ENCODE measurements at regions not wholly inside any gene's neighbourhood (a gene's known extent, or its start where the extent isn't known, plus 50 kb on each side); places are given as distances from the start of the nearest gene placed in this dataset.

DNA sequence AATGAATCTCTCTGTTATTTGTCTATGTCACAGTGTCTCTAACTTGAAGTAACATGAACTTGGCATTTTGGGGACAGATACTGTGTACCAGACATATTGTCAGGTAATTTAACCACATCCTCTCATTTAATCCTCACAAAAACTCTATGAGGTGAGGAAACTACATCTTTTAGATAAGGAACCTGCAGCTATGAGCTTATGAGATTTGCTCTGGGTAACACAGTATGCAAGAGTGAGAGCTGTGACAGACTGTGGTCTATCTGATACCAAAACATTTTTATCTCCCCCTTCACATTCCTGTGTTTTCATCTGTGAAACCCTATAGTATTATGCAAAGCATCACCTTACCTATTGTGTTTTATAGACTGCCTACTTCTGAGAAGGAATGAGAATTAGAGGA is 58.4 kb upstream of the HS3ST1 start:
- DNase-seq (ENCODE audit: low read depth) = no peak

DNA sequence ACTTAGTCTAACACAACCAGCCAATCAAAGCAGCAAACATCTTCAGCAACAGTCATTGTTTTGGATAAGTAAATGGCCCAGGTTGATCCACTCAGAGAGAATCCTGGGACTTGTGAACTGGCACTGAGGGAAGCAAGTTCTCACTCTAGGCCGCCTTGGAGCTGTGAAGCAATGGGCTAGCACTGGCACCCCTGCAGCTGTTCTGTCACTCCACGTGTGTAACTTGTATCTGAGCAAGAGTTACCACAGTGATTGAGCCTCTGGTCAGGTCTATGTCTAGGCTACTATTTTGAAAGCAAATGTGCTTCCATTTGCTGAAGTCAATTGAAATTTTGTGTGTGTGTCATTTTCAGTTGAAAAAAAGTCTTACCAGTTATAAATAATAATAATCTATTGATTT is 57.2 kb upstream of the HS3ST1 start:
- DNase-seq (ENCODE audit: low read depth) = no peak

DNA sequence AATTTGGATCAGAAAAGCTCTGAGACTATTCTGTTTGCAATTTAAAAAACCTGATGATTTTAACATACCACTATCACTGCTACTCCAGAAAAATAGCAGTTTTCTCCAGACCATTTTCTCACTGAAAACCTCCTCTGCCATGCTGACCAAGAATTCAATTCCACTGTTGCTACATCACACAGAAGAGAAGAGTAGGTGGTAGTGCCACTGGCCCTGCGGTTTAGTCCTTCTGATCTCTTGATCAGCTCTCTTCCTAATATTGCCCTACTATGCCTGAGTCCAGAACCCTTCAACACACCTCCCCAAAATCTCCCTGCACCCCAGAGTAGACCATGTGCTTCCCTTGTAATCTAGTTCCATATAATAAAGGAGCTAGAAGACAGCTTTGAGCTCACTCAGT is 55.8 kb upstream of the HS3ST1 start:
- DNase-seq (ENCODE audit: low read depth) = no peak

DNA sequence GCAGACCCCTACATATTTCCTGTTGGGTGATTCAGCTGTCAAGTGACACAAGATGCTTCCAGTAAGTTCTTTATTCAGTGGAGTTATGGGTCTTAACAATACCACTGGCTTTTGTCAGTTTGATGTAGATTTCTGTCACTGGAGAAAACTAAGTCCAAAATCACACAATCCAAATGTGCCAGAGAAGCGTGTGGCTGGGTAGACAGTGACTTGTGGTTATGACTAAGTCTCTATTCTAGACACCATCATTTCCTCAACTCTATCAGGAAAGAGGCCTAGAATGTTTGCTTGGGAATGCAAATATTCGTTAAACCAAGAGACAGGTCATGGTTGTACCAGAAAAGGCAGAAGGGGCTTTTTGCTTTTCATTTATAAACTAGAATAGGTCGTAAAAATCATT is 54.4 kb upstream of the HS3ST1 start:
- DNase-seq (ENCODE audit: low read depth) = no peak

DNA sequence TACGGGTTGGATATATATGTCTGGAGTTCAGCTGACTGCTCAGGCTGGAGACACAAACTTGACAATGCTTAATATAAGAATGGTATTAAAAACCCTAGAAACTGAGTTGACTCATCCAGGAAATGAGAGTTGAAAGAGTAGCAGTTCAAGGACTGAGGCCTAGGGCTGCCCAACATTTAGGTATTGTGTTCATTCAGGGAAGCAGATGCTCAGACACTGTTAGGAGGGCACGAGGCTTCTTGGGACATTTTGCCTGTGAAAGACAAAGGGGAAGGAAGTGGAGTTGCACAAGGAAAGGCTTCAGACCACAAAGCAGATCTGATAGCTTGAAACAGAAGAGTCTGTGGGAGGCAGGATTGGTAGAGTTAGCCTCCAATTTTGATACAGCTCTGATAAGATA is 52.0 kb upstream of the HS3ST1 start:
- no peak for DNase-seq (ENCODE audit: low read depth)
